Smooth muscle cell (in vitro differentiated cells): ENCODE measurements at regions not wholly inside any gene's neighbourhood (a gene's known extent, or its start where the extent isn't known, plus 50 kb on each side); places are given as distances from the start of the nearest gene placed in this dataset.

ENCODE experiments used
- DNase-seq: peaks from one replicate; lab custom pipeline; 2025; ENCODE audit not compliant: unreplicated experiment; lab: John Stamatoyannopoulos, UW
- H2AFZ ChIP-seq: fragments of 200-600 bp; sonication (generic); 2 replicates; pipeline ENCODE4 v1.6.0; 2016; ENCODE audit warnings: antibody characterized with exemption, low read depth, mild to moderate bottlenecking
- H3F3A ChIP-seq: fragments of 200-600 bp; sonication (generic); 2 replicates; pipeline ENCODE4 v1.6.0; 2017; ENCODE audit warnings: antibody characterized with exemption, low read depth
- H3K27ac ChIP-seq: fragments of 200-600 bp; sonication (generic); 2 replicates; pipeline ENCODE4 v1.5.1; 2016; ENCODE audit warnings: low read depth, mild to moderate bottlenecking
- H3K27me3 ChIP-seq: fragments of 200-600 bp; sonication (generic); 2 replicates; pipeline ENCODE4 v1.6.1; 2016; ENCODE audit warnings: low read depth, mild to moderate bottlenecking
- H3K36me3 ChIP-seq: fragments of 200-600 bp; sonication (generic); 2 replicates; pipeline ENCODE4 v1.5.1; 2016; ENCODE audit warnings: low read depth
- H3K4me1 ChIP-seq: fragments of 200-600 bp; sonication (generic); 2 replicates; pipeline ENCODE4 v1.5.1; 2016; ENCODE audit warnings: low read depth
- H3K4me2 ChIP-seq: fragments of 200-600 bp; sonication (generic); 2 replicates; pipeline ENCODE4 v1.6.0; 2016; ENCODE audit warnings: mild to moderate bottlenecking
- H3K4me3 ChIP-seq: fragments of 200-600 bp; sonication (generic); 2 replicates; pipeline ENCODE4 v1.5.1; 2016; ENCODE audit warnings: mild to moderate bottlenecking
- H3K79me2 ChIP-seq: fragments of 200-600 bp; sonication (generic); 2 replicates; pipeline ENCODE4 v1.6.0; 2016; ENCODE audit warnings: low read depth, mild to moderate bottlenecking
- H3K9ac ChIP-seq: fragments of 200-600 bp; sonication (generic); 2 replicates; pipeline ENCODE4 v1.6.0; 2016; ENCODE audit warnings: low read depth
- H3K9me3 ChIP-seq: fragments of 200-600 bp; sonication (generic); replicated peaks from 2 replicates; pipeline ENCODE4 v1.5.1; 2016; ENCODE audit warnings: low read depth
- H4K20me1 ChIP-seq: fragments of 200-600 bp; sonication (generic); 2 replicates; pipeline ENCODE4 v1.6.0; 2016; ENCODE audit warnings: low read depth
- WGBS: methylation state at CpG from one replicate; pipeline ENCODE4 v1.1.7; 2016; ENCODE audit warnings: low lambda C conversion rate; 5-methylcytosine and 5-hydroxymethylcytosine counted together
- TF ChIP-seq, protein P1 (sequence below): fragments of 200-600 bp; sonication (generic); IDR thresholded peaks from 2 replicates; pipeline ENCODE4 v1.5.1; 2017; ENCODE audit warnings: borderline replicate concordance, mild to moderate bottlenecking, antibody characterized with exemption; ENCODE audit not compliant: insufficient read depth, poor library complexity, severe bottlenecking

GRCh38 chr10:20407357-20407756 lies 489.8 kb downstream of the NEBL start:
- H3K27ac ChIP-seq = no peak overlapping the region
- H3K4me3 ChIP-seq = no peak overlapping the region
- no peak overlapping the region for H3K4me2 ChIP-seq
- no peaks in the 10 kb centered on the region for H4K20me1 ChIP-seq
- H2AFZ ChIP-seq = no peak overlapping the region
- no peaks in the 10 kb centered on the region for H3K36me3 ChIP-seq
- no peaks in the 10 kb centered on the region for H3K27me3 ChIP-seq
- DNase-seq = no peak
- H3K4me1 ChIP-seq = no peaks in the 10 kb centered on the region
- TF ChIP-seq, protein P1, sequence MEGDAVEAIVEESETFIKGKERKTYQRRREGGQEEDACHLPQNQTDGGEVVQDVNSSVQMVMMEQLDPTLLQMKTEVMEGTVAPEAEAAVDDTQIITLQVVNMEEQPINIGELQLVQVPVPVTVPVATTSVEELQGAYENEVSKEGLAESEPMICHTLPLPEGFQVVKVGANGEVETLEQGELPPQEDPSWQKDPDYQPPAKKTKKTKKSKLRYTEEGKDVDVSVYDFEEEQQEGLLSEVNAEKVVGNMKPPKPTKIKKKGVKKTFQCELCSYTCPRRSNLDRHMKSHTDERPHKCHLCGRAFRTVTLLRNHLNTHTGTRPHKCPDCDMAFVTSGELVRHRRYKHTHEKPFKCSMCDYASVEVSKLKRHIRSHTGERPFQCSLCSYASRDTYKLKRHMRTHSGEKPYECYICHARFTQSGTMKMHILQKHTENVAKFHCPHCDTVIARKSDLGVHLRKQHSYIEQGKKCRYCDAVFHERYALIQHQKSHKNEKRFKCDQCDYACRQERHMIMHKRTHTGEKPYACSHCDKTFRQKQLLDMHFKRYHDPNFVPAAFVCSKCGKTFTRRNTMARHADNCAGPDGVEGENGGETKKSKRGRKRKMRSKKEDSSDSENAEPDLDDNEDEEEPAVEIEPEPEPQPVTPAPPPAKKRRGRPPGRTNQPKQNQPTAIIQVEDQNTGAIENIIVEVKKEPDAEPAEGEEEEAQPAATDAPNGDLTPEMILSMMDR = no peak
- no peaks in the 10 kb centered on the region for H3K9me3 ChIP-seq
- H3F3A ChIP-seq = no peaks in the 10 kb centered on the region
- no peak overlapping the region for H3K9ac ChIP-seq
- H3K79me2 ChIP-seq = no peaks in the 10 kb centered on the region

- no peaks in the 10 kb centered on the region for H3K9me3 ChIP-seq
- no peak overlapping the region for H3K4me2 ChIP-seq
- WGBS = 95% methylated on average over 6 of the region's 6 CpGs
- no peak overlapping the region for H3K4me3 ChIP-seq
- H3K9ac ChIP-seq = no peak overlapping the region
- H3K36me3 ChIP-seq = no peaks in the 10 kb centered on the region
- H3K27me3 ChIP-seq = no peaks in the 10 kb centered on the region
- no peak overlapping the region for H3K27ac ChIP-seq
- H2AFZ ChIP-seq = no peak overlapping the region
- H3F3A ChIP-seq = no peaks in the 10 kb centered on the region
- TF ChIP-seq, protein P1 = no peak
- no peaks in the 10 kb centered on the region for H4K20me1 ChIP-seq
- no peaks in the 10 kb centered on the region for H3K4me1 ChIP-seq
- no peak for DNase-seq
- H3K79me2 ChIP-seq = no peaks in the 10 kb centered on the region
Observed at GRCh38 chr10:20406281-20407104, 490.6 kb downstream of the NEBL start.

GRCh38 chr10:20405761-20406160 lies 491.4 kb downstream of the NEBL start:
- H3K4me3 ChIP-seq = no peak overlapping the region
- H3K79me2 ChIP-seq = no peaks in the 10 kb centered on the region
- TF ChIP-seq, protein P1 = no peak
- no peak overlapping the region for H3K27ac ChIP-seq
- no peaks in the 10 kb centered on the region for H3K36me3 ChIP-seq
- H3K9me3 ChIP-seq = no peaks in the 10 kb centered on the region
- no peaks in the 10 kb centered on the region for H4K20me1 ChIP-seq
- no peaks in the 10 kb centered on the region for H3F3A ChIP-seq
- WGBS = 85% methylated on average over 4 of the region's 4 CpGs
- H3K4me2 ChIP-seq = no peak overlapping the region
- no peak overlapping the region for H3K9ac ChIP-seq
- H3K27me3 ChIP-seq = no peaks in the 10 kb centered on the region
- H2AFZ ChIP-seq = no peak overlapping the region
- H3K4me1 ChIP-seq = no peaks in the 10 kb centered on the region
- DNase-seq = no peak

GRCh38 chr10:20405050-20405449 lies 492.1 kb downstream of the NEBL start:
- no peaks in the 10 kb centered on the region for H3K27me3 ChIP-seq
- no peaks in the 10 kb centered on the region for H4K20me1 ChIP-seq
- H3K36me3 ChIP-seq = no peaks in the 10 kb centered on the region
- no peak overlapping the region for H2AFZ ChIP-seq
- no peaks in the 10 kb centered on the region for H3F3A ChIP-seq
- TF ChIP-seq, protein P1 = no peak
- DNase-seq = no peak
- WGBS = 89% methylated on average over 1 of the region's 2 CpGs
- H3K4me2 ChIP-seq = no peak overlapping the region
- no peak overlapping the region for H3K9ac ChIP-seq
- H3K79me2 ChIP-seq = no peaks in the 10 kb centered on the region
- H3K27ac ChIP-seq = no peak overlapping the region
- H3K4me3 ChIP-seq = no peak overlapping the region
- H3K4me1 ChIP-seq = no peaks in the 10 kb centered on the region
- H3K9me3 ChIP-seq = no peaks in the 10 kb centered on the region
